ENCODE measurements at regions not wholly inside any gene's neighbourhood (a gene's known extent, or its start where the extent isn't known, plus 50 kb on each side); places are given as distances from the start of the nearest gene placed in this dataset.

DNA sequence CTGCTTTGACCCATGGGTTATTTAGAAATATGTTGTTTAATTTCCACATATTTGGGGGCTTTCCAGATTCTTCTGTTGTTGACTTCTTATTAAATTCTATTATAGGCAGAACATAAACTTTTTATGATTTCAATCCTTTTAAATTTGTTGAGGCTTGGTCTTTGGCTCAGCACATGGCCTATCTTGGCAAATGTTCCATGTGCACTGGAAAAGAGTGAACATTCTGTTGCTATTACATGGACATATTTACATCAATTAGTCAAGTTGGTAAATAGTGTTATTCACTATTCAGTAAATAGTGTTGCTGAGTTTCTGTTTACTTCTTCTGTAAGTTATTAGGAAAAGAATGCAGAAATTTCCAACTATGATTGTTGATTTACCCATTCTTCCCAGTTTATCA is 75.4 kb downstream of the ETS2 start:
- ATAC-seq, result no peak
- H3K4me1 Mint-ChIP-seq (ENCODE audit: low read depth), result no peaks in the 10 kb centered on the region
- H3K4me3 Mint-ChIP-seq, result no peak overlapping the region
- H3K27me3 Mint-ChIP-seq (ENCODE audit: low read depth), result peaks cover 9% of the 10 kb centered on the region
- no peak for DNase-seq
- H3K9me3 Mint-ChIP-seq, result peaks cover 25% of the 10 kb centered on the region
- peaks cover 2% of the 10 kb centered on the region for H3K36me3 Mint-ChIP-seq (ENCODE audit: insufficient read depth)

DNA sequence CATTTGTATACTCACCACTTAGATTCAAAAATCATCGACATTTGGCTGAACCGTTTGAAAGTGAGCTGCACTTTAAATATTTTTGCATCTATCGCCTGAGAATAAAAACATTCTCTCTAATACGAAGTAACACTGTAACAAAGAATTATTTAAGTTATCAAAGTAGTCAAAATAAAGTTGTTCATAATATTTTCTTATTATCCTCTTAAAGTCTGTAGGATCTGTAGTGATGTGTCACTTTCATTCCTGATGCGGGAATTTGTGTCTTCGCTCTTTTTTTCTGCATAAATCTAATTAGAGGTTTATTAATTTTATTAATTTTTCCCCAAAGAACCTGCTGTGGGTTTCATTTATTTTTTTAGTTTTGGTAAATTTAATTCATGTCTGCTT is 74.8 kb downstream of the ETS2 start:
- Mint-ChIP-seq H3K36me3 (ENCODE audit: insufficient read depth) (peaks cover 2% of the 10 kb centered on the region), H3K4me3 (no peak overlapping the region), H3K4me1 (ENCODE audit: low read depth) (no peaks in the 10 kb centered on the region), H3K27me3 (ENCODE audit: low read depth) (peaks cover 9% of the 10 kb centered on the region), H3K9me3 (peaks cover 25% of the 10 kb centered on the region)
- no peak for DNase-seq
- ATAC-seq, result no peak

DNA sequence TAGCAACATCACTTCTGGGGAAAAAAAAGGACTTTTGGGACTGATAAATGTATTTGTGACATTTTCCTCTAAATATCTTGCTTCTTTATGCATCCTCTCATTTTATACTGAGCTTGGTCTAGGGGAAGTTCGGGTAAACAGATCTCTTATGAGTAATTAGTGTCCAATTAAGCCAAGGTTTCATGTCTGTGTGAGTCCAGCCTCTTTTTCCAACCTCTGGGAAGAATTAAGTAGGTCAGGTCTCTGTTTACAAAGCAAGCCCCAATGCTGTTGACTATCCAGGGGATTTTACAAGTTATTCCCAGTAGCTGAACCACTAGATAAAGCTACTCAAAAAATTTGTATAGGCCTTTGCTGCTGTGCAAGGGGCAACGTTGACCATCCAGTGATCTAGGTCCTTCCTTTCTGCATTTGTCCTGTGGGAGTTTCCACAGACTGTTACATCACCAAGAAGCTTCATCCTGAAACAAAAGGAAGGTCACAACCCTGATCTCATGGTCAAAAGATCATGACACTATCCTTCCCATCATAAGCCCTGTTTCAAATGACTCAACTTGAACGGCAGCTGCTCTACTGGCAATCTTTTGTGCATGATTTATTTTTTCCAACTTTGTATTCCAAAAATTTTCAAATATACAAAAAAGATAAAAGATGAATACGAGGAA is 74.3 kb downstream of the ETS2 start:
- peaks cover 2% of the 10 kb centered on the region for H3K36me3 Mint-ChIP-seq (ENCODE audit: insufficient read depth)
- no peaks in the 10 kb centered on the region for H3K4me1 Mint-ChIP-seq (ENCODE audit: low read depth)
- H3K27me3 Mint-ChIP-seq (ENCODE audit: low read depth), result peaks cover 7% of the 10 kb centered on the region
- H3K9me3 Mint-ChIP-seq, result peaks cover 25% of the 10 kb centered on the region
- ATAC-seq (no peak), DNase-seq (no peak)
- no peak overlapping the region for H3K4me3 Mint-ChIP-seq

DNA sequence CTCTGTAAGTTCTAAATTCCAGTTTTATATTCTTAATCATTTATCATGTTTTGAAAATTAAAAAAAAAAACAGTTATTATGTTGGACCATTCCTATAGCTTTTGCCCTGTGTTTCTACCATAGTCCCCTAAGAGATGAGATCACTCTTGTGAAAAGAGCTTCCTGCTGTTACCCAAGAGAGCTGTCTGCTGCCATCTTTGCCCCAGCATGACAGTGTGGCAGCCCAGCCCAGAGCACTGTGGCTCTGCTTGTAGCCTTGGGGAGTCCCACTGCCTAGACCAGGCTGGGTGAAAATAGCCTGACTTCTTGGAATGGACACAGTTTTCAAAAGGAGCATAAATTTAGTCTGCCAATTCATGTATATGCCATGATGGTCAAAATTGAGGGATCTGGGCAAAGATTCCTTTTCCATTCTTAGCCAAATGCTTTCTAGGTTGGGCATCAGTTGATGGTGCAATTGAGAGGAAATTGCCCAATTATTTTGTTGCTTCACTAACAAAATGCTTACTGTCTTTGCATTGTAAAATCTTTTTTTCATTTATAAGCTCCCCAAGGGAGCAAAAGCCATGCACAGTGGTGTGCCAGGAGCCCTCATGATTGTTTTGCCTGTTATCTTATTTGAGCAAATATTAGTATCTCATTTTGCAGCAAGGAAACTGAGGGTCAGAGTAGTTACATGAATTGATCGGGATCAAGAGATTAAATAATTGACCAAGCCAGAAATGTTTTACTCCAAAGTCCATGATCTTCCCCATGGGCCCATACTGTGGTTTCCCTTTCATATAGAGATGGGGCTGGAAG is 72.8 kb downstream of the ETS2 start:
- no peak for ATAC-seq
- Mint-ChIP-seq H3K36me3 (ENCODE audit: insufficient read depth) (peaks cover 2% of the 10 kb centered on the region), H3K4me1 (ENCODE audit: low read depth) (no peaks in the 10 kb centered on the region), H3K27me3 (ENCODE audit: low read depth) (peaks cover 7% of the 10 kb centered on the region), H3K4me3 (no peak overlapping the region), H3K9me3 (peaks cover 16% of the 10 kb centered on the region)
- no peak for DNase-seq

DNA sequence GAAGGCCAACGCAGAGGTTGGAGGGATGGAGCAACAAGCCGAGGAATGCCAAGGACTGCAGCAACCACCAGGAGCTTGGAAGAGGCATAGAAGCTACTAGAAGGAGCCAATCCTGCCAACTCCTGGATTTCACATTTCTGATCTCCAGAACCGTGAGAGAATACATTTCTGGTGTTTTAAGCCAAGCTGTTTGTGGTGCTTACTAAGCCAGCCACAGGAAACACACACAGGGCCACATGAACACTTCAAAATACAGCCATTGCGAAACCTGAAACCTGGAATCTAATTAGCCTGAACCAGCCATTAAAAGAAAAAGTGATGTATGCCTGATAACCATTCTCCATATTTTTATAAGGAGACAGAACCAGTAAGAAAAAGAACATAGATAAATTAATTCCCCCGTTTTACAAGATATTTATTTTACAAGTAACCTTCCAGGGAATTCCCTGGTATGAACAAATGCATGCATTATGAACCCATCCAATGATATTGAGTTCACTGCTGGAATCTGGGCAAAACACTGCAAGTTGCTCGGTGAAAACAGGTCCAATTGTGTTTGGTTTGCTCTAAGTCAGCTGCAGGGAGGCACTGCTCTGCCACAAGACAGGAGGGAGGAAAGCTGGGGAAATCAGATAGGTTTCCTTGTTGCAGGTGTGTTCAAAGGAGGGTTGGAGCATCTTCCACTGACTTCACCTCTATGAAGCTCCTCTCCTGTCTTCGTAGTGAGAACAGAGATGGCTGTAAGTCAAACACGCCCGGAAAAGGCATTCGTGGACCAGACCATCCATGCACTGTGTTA is 70.2 kb downstream of the ETS2 start:
- no peak for DNase-seq

More for the DNA sequence above, 70.2 kb downstream of the ETS2 start:
- Mint-ChIP-seq H3K27me3 (ENCODE audit: low read depth) (peaks cover 13% of the 10 kb centered on the region), H3K4me3 (no peak overlapping the region), H3K9me3 (peaks cover 6% of the 10 kb centered on the region), H3K36me3 (ENCODE audit: insufficient read depth) (peaks cover 1% of the 10 kb centered on the region), H3K4me1 (ENCODE audit: low read depth) (no peaks in the 10 kb centered on the region)
- ATAC-seq, result no peak
